ENCODE measurements at regions not wholly inside any gene's neighbourhood (a gene's known extent, or its start where the extent isn't known, plus 50 kb on each side); places are given as distances from the start of the nearest gene placed in this dataset.

GRCh38 chr4:101563126-101563525, 215.8 kb upstream of the PPP3CA start:
- DNase-seq, result no peak

DNA sequence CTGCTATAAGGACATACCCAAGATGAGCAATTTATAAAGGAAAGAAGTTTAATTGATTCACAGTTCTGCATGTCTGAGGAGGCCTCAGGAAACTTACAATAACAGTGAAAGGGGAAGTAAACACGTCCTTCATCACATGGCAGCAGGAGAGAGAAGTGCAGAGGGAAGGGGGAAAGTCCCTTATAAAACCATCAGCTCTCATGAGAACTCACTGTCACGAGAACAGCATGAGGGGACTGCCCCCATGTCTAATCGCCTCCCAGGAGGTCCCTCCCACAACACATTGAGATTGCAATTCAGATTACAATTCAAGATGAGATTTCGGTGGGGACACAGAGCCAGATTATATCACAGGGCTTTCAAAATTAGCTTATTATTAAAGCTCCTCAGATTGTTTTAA, 209.5 kb upstream of the PPP3CA start:
- peak in 1 of 2 experiments; percentile 4 for DNase-seq

- DNase-seq, result no peak
Measured at GRCh38 chr4:101555341-101555880, 208.1 kb upstream of the PPP3CA start.

GRCh38 chr4:101540336-101540735, 193.0 kb upstream of the PPP3CA start:
- no peak for DNase-seq

GRCh38 chr4:101528526-101528925, 181.2 kb upstream of the PPP3CA start:
- no peak for DNase-seq

DNA sequence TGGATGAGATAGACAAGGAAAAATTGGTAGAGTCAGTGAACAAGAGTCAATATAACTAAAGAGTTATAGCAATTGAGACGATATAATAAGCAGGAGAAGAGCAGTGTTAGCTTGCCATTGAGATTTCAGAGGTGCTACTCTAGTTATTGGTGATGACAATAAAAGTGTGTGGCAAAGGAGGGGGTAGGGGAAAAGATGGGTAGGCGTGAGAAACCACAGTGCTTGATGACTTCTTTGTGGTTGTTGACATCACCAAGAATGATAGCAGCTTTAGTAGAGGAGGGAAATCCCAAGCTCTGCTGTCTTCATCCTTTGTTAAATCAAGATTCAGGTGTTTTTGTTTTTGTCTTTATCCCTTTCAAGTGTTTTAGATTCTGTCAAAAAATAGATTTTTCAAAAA, 179.9 kb upstream of the PPP3CA start:
- DNase-seq, result peak; percentile 55 to 71

DNA sequence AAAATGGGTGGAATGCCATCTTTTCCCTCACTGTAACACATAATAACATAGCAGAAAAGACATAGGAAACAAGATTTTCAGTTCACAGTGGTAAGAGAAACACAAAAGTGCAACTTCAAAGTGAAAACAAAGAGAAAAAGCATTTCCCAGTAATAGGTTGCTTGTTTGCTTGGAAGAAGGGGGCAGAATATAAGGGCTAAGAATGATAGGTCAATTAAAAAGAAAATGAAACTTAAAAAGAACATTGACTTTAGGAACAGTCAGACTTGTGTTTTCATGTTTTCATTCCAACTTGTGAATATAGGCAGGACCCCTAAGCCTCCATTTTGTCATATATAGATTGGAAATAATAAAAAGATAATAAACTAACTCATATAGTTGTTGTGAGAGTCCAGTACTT, 168.2 kb upstream of the PPP3CA start:
- no peak for DNase-seq

DNA sequence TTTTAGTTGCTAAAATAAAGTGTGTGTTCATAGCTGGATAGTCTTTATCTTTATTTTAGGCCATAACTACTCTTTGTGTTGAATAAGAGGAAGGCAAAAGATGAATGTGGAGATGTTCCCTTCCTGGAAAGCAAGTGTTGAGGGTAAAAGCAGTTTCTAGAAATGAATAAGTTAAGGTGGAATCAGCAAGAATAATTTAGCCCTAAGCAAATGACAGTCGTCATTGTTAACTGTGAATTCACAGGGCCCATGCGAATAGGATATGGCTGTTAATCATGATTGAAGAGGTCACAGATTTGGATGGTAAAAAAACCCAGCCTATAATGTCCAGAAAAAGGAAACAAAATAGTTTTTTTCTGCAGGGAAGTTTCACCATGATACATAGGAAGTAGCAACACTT, 167.8 kb upstream of the PPP3CA start:
- no peak for DNase-seq

DNA sequence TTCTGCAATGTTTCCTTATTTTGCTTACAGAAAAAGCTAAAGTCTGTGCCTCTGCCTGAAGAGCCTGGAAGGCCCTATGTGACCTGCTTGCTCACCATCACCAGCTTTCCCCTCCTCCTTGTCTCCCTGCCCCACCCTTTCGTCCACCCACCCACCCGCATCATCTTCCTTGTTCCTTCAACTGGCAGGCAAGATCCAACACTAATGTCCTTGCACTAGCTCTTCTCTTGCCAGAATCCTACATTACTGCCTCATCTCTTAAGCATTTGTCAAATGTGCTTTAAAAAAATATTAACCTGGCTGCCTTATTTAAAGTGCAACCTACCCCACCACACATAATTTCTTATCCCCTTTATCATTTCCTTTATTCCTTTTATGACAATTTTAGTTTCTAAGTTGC, 165.1 kb upstream of the PPP3CA start:
- DNase-seq, result no peak

DNA sequence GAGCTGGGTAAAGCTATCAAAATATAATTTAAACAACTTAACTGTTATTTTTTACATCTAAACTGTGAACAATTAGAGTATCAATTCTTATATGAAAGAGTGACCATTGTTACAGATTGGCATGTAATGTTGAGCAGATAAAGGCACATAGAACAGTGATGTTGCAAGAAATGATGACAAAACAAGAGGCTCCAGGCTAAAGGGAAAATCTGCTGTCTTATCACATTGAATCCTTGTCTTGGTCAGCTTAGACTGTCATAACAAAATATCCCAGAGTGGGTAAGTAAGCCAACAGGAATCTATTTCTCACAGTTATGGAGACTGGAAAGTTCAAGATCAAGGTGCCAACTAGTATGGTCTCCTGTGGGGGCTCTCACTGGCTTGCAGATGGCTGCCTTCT, 154.1 kb upstream of the PPP3CA start:
- DNase-seq, result no peak

- DNase-seq, result no peak
Measured at GRCh38 chr4:101500742-101501141, 153.4 kb upstream of the PPP3CA start.

GRCh38 chr4:101475246-101475645, 127.9 kb upstream of the PPP3CA start:
- DNase-seq, result no peak

DNA sequence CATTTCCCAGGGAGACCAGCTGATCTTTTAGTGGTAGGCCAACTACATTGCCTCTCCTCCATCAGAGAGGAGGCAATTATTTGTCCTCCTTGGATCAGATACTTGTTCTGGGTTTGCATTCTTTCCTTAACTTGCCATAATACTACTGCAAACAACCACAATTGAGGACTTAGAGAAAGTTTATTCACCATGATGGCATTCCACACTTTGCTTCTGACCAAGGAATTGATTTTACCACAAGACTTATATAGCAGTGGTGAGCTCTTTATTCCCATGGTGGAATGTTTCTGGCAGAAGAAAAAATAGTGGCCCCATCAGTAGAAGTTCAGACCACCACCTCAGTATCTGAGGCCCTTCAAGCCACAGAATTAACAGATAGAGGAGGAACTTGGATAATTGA, 123.9 kb upstream of the PPP3CA start:
- no peak for DNase-seq

- DNase-seq, result no peak
Measured at GRCh38 chr4:101464596-101464995, 117.3 kb upstream of the PPP3CA start.

DNA sequence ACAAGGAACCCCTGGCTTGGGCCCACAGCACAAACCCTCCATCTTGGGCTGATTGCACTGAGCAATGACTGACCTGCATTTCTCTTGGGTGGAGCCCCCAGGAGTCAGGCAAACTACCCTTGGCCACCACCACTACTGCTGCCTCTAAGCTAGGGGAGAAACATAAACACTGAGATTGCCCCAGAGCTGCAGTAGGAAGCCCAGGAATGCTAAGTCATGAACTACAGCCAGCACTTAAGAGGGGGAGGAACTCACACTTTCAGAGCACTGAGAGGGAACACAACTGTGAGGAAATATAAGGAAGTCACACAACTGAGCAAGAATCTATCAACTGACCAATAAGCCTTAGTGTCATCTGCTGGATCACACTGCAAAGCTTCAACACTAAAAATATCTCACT, 111.6 kb upstream of the PPP3CA start:
- no peak for DNase-seq

GRCh38 chr4:101458473-101458872, 111.1 kb upstream of the PPP3CA start:
- DNase-seq, result no peak

DNA sequence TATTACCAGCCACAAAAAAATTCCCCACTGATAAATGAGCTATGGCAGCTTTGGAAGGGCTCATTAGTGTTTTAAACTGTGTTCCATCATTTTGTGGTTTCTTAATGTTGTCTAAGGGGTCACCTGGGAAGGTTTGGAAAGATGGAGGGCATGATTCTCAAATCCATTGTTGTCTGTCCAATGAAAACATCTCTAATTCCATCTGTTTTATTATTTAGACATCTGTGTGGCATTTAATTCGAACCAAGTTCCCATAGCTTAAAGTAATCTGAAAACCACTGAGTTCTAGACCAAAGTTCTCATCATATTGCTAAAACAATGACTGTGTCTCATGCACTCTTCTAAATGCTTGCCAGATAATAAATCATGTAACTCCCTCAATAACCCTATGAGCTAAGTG, 103.8 kb upstream of the PPP3CA start:
- no peak for DNase-seq

DNA sequence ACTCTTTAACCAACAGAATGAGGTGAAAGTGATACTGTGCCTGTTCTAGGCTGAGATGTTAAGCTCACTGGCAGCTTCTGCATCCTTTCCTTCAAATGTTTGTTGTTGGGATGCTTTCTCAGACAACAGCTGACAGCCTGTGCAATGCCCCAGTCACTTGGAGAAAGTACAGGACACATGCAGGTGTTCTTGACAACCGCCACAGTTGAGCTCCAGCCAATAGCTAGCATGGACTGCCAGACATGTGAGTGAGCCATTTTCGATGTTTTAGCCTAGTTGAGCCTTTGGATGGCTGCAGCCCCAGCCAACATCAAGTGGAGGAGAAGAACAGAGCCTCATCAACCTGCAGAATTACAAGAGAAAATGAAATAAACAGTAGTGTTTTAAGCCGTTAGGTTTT, 94.1 kb upstream of the PPP3CA start:
- DNase-seq, result no peak

DNA sequence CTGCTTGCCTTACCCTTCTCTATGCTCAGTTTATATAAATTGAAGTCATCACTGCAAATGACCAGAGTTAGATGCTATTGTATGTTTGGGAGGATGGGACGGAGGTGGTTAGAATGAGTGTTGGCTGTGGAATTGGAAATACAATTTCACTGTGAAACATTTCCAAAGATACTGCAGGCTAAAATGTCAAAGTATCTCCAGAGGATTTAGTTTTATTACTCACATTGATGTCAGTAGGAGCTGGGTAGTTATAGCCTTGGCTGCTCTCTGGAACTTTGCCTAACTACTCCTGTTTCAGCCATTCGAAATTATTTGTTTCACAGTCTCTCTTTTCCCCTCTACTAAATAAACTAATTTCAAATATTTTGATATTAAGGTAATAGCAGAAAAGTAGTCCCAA, 92.6 kb upstream of the PPP3CA start:
- DNase-seq, result no peak

GRCh38 chr4:101421386-101421785, 74.1 kb upstream of the PPP3CA start:
- no peak for DNase-seq

GRCh38 chr4:101420661-101421060, 73.3 kb upstream of the PPP3CA start:
- DNase-seq, result no peak

- DNase-seq, result no peak
Measured at GRCh38 chr4:101419336-101420135, 72.2 kb upstream of the PPP3CA start.

DNA sequence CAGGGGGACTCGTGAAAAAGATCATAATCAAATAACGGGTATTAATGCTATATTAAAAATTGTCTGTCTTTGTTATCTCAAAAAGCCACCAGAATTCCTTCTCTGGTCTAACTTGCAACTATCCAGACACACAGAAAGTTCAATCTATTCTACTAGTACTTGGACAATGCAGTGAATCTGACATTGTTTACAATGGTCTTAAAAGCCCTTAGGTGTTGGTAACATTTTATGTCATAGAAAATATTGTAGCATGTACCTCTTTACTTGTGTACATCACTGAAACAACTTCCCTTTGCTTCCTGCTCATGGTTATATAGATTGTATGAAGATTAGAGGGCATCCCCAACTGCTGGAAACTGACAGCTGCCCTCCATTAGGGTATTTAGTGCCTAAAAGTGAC, 71.1 kb upstream of the PPP3CA start:
- DNase-seq, result no peak

- DNase-seq, result peak; percentile 58 to 69
Measured at GRCh38 chr4:101418055-101418454, 70.7 kb upstream of the PPP3CA start.

DNA sequence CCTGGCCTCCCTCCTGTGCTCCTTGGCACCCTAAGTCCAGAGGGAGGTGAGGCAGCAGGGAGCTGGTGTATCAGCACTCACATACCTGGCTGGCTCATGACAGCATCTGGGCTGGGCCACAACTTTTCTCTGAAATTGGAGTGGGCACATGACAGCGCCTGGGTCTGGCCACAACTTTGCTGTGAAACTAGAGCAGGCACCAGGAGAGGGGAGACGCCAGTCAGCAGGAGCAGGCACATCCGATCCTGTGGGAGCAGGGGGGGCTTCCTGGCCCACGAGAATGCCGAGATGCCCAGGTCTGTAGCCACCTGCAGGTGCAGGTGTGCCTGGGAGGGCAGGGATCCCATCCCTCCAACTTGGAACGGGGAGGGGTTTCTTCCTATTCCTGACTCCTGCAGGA, 69.7 kb upstream of the PPP3CA start:
- DNase-seq, result no peak

Data from activated CD4-positive, alpha-beta T cell treated with anti-CD3 and anti-CD28 coated beads, Interleukin-2, amount 50 U/mL, for 48 hours (primary cell).